HFF-Myc (cell line): ENCODE measurements at regions not wholly inside any gene's neighbourhood (a gene's known extent, or its start where the extent isn't known, plus 50 kb on each side); places are given as distances from the start of the nearest gene placed in this dataset.
"Not testable (repeated sequence)": the region's sequence is repeated elsewhere in the genome, so short reads cannot be mapped to it uniquely, and the experiment has no call there.

Source experiments
- DNase-seq: peaks from one replicate; pipeline ENCODE4 v3.0.0-alpha.2; 2011; ENCODE audit warnings: low read depth; ENCODE audit errors: extremely low read depth
- H3K4me3 ChIP-seq: replicated peaks from 2 replicates; pipeline ENCODE4 v1.5.1; 2011; ENCODE audit warnings: low read depth, mild to moderate bottlenecking, control low read depth, low read length

- peak; percentile 51 for DNase-seq
- not testable (repeated sequence) for H3K4me3 ChIP-seq
Measured at GRCh38 chr5:71139310-71139709, 71.8 kb upstream of the GTF2H2 start.
